Keratinocyte (primary cell): ENCODE measurements at regions not wholly inside any gene's neighbourhood (a gene's known extent, or its start where the extent isn't known, plus 50 kb on each side); places are given as distances from the start of the nearest gene placed in this dataset.

Experiments used
- DNase-seq: peaks from one replicate; pipeline ENCODE4 v3.0.0-alpha.2; 2011; ENCODE audit warnings: low read depth, missing footprints, low spot score
- FAIRE-seq: peaks from 2 replicates; lab custom pipeline; 2011; peaks lifted over from hg19 to GRCh38; lab: Jason Lieb, UNC
- H2AFZ ChIP-seq: 2 replicates; pipeline ENCODE4 v1.6.0; 2012; ENCODE audit warnings: low read length, control low read depth, inconsistent platforms; ENCODE audit not compliant: control insufficient read depth
- H3K27ac ChIP-seq: 2 replicates; pipeline ENCODE4 v1.5.1; 2011; ENCODE audit warnings: low read length; ENCODE audit not compliant: control insufficient read depth, insufficient read depth
- H3K27me3 ChIP-seq: 3 replicates; pipeline ENCODE4 v1.6.0; 2011; ENCODE audit warnings: low read length; ENCODE audit not compliant: control insufficient read depth, insufficient read depth; ENCODE audit errors: extremely low read depth
- H3K36me3 ChIP-seq, 2 experiments: 2 replicates in 1 of 2; 3 replicates in 1 of 2; pipeline ENCODE4 v1.5.1; 2011; ENCODE audit warnings: low read length in 2 of 2, mild to moderate bottlenecking in 1 of 2; ENCODE audit not compliant: control insufficient read depth in 2 of 2, insufficient read depth in 2 of 2; ENCODE audit errors: extremely low read depth in 1 of 2
- H3K4me1 ChIP-seq: 3 replicates; pipeline ENCODE4 v1.5.1; 2011; ENCODE audit warnings: low read length; ENCODE audit not compliant: control insufficient read depth, insufficient read depth; ENCODE audit errors: extremely low read depth
- H3K4me2 ChIP-seq: 3 replicates; pipeline ENCODE4 v1.6.0; 2011; ENCODE audit warnings: low read depth, low read length; ENCODE audit not compliant: control insufficient read depth, insufficient read depth; ENCODE audit errors: extremely low read depth
- H3K4me3 ChIP-seq, 3 experiments: fragments of 200-600 bp in 1 of 3; sonication (generic) in 1 of 3; 2 replicates in 2 of 3; 3 replicates in 1 of 3; pipeline ENCODE4 v1.5.1; 2011 to 2016; ENCODE audit warnings: low read length in 3 of 3, mild to moderate bottlenecking in 3 of 3, control low read depth in 2 of 3, inconsistent platforms in 1 of 3, low read depth in 1 of 3, mixed read lengths in 1 of 3, mixed run types in 1 of 3, moderate library complexity in 1 of 3; ENCODE audit not compliant: control insufficient read depth in 2 of 3, insufficient read depth in 2 of 3; ENCODE audit errors: extremely low read depth in 1 of 3
- H3K79me2 ChIP-seq: 2 replicates; pipeline ENCODE4 v1.6.0; 2012; ENCODE audit warnings: low read length; ENCODE audit not compliant: control insufficient read depth, insufficient read depth
- H3K9ac ChIP-seq: 3 replicates; pipeline ENCODE4 v1.6.0; 2011; ENCODE audit warnings: low read length; ENCODE audit not compliant: control insufficient read depth, insufficient read depth; ENCODE audit errors: extremely low read depth
- H3K9me1 ChIP-seq: 3 replicates; pipeline ENCODE4 v1.6.0; 2011; ENCODE audit warnings: low read length; ENCODE audit not compliant: control insufficient read depth, insufficient read depth; ENCODE audit errors: extremely low read depth
- H3K9me3 ChIP-seq: 2 replicates; pipeline ENCODE4 v1.5.1; 2012; ENCODE audit warnings: low read depth, low read length; ENCODE audit not compliant: control insufficient read depth
- H4K20me1 ChIP-seq: 3 replicates; pipeline ENCODE4 v1.6.0; 2011; ENCODE audit warnings: low read length; ENCODE audit not compliant: control insufficient read depth, insufficient read depth; ENCODE audit errors: extremely low read depth
- CTCF ChIP-seq, 3 experiments: IDR thresholded peaks in 1 of 3; conservative IDR thresholded peaks in 1 of 3; optimal IDR thresholded peaks in 1 of 3; 2 replicates in 2 of 3; 3 replicates in 1 of 3; pipeline versions ENCODE3 to v1.5.1; 2011; ENCODE audit warnings: low read length in 3 of 3, mild to moderate bottlenecking in 3 of 3, moderate library complexity in 2 of 3, control low read depth in 1 of 3, inconsistent platforms in 1 of 3; ENCODE audit not compliant: insufficient read depth in 2 of 3; ENCODE audit errors: extremely low read depth in 1 of 3
- EZH2 ChIP-seq: IDR thresholded peaks from one replicate; pipeline ENCODE4 v1.6.1; 2012; ENCODE audit warnings: inconsistent platforms, mild to moderate bottlenecking, low read length, moderate library complexity
- dilution Hi-C: fragments of 300-500 bp; cut with MboI; formaldehyde crosslinking; loops from one replicate; pipeline ENCODE4 v1.7.0; 2020; ENCODE audit warnings: low sequenced_read_pairs; ENCODE audit not compliant: extremely low pct_ligation_motif_present

GRCh38 chr1:216855810-216856209 lies 132.6 kb upstream of the ESRRG start:
- H3K9me1 ChIP-seq: no peaks in the 10 kb centered on the region
- dilution Hi-C loops: no loop called here
- H3K27me3 ChIP-seq: no peaks in the 10 kb centered on the region
- H3K79me2 ChIP-seq: no peaks in the 10 kb centered on the region
- H3K4me1 ChIP-seq: no peaks in the 10 kb centered on the region
- H3K36me3 ChIP-seq: no peaks in the 10 kb centered on the region
- H3K4me3 ChIP-seq: no peak overlapping the region
- H3K9ac ChIP-seq: no peak overlapping the region
- H3K9me3 ChIP-seq: no peaks in the 10 kb centered on the region
- no peak overlapping the region for H2AFZ ChIP-seq
- H4K20me1 ChIP-seq: no peaks in the 10 kb centered on the region
- DNase-seq (no peak), FAIRE-seq (no peak)
- no peak overlapping the region for H3K27ac ChIP-seq
- no peak for TF ChIP-seq CTCF (optimal IDR thresholded peaks at IDR 0.05 in 1 of 3, IDR thresholded peaks at IDR 0.05 in 1 of 3, conservative IDR thresholded peaks at IDR 0.05 in 1 of 3; ENCODE audit: extremely low read depth in 1 of 3, insufficient read depth in 2 of 3, low read length in 3 of 3)
- TF ChIP-seq EZH2: no peak
- H3K4me2 ChIP-seq: no peak overlapping the region

DNA sequence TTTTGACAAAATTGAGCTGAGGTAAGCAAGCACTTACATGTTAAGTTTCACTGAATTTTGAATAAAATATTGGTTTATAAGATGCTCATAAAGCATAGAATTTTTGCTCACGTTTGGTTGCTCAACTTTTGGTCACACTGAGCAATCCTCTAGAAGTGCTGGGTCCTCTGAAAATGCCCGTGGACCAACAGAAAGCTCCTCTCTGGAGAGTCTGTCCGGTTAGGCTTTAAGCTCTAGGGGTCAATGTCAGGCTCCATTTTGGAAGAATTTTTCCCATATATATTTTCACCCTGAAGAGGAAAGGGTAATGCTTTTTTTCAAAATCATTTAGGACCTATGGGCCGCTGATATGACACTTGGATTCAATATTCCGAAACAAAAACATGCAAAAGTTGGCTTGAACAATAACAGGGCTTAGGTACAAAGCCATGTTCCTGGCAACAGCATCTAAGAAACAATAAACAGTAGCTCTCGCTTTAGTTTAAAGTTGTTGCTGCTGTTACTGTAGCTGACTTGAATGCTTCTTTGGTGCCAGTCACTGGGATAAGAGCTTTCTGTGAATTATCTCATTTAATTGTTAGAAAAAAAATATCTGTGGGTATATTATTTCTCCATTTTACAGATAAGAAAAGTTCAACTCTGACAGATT lies 131.7 kb upstream of the ESRRG start:
- dilution Hi-C loops: no loop called here
- no peak for DNase-seq
- no peaks in the 10 kb centered on the region for H3K79me2 ChIP-seq
- H3K27me3 ChIP-seq: no peaks in the 10 kb centered on the region
- H2AFZ ChIP-seq: no peak overlapping the region
- H3K36me3 ChIP-seq: no peaks in the 10 kb centered on the region
- no peak for FAIRE-seq
- no peak overlapping the region for H3K27ac ChIP-seq
- no peaks in the 10 kb centered on the region for H3K4me1 ChIP-seq
- no peak for TF ChIP-seq CTCF (optimal IDR thresholded peaks at IDR 0.05 in 1 of 3, IDR thresholded peaks at IDR 0.05 in 1 of 3, conservative IDR thresholded peaks at IDR 0.05 in 1 of 3; ENCODE audit: extremely low read depth in 1 of 3, insufficient read depth in 2 of 3, low read length in 3 of 3)
- no peak for TF ChIP-seq EZH2
- H4K20me1 ChIP-seq: no peaks in the 10 kb centered on the region
- no peaks in the 10 kb centered on the region for H3K9me3 ChIP-seq
- no peak overlapping the region for H3K4me2 ChIP-seq
- no peak overlapping the region for H3K9ac ChIP-seq
- no peak overlapping the region for H3K4me3 ChIP-seq
- H3K9me1 ChIP-seq: no peaks in the 10 kb centered on the region
